ENCODE measurements at regions not wholly inside any gene's neighbourhood (a gene's known extent, or its start where the extent isn't known, plus 50 kb on each side); places are given as distances from the start of the nearest gene placed in this dataset.

DNA sequence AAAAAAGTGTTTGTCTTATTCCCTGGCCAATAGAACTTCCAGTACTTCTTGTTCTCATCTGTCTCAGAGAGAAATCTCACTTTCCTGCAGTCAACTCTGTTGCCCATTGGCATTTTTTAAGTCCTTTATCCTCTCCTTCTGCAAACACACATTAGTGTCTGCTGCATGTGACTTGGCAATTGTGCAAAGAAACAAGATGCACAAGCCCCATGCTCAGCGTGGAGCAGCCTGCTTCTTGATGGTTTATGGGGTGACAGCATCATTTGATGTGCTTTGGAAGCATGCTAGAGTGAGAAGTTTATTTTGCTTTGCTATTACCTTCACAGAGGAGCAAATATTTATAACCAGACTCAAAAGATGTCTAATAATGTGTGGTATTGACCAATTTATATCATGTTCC, 238.2 kb downstream of the FAT3 start:
- TF ChIP-seq, protein P1, sequence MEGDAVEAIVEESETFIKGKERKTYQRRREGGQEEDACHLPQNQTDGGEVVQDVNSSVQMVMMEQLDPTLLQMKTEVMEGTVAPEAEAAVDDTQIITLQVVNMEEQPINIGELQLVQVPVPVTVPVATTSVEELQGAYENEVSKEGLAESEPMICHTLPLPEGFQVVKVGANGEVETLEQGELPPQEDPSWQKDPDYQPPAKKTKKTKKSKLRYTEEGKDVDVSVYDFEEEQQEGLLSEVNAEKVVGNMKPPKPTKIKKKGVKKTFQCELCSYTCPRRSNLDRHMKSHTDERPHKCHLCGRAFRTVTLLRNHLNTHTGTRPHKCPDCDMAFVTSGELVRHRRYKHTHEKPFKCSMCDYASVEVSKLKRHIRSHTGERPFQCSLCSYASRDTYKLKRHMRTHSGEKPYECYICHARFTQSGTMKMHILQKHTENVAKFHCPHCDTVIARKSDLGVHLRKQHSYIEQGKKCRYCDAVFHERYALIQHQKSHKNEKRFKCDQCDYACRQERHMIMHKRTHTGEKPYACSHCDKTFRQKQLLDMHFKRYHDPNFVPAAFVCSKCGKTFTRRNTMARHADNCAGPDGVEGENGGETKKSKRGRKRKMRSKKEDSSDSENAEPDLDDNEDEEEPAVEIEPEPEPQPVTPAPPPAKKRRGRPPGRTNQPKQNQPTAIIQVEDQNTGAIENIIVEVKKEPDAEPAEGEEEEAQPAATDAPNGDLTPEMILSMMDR (IDR thresholded peaks at IDR 0.05): no peak
- no peak for TF ChIP-seq POLR2A (IDR thresholded peaks at IDR 0.05)
